OCI-LY1 (cell line): ENCODE measurements at regions not wholly inside any gene's neighbourhood (a gene's known extent, or its start where the extent isn't known, plus 50 kb on each side); places are given as distances from the start of the nearest gene placed in this dataset.

Experiments used
- CTCF ChIP-seq: fragments of 200-600 bp; sonication (generic), shearing (Covaris generic); IDR thresholded peaks from 2 replicates; pipeline ENCODE4 v1.5.1; 2017; ENCODE audit warnings: mild to moderate bottlenecking, antibody characterized with exemption, low read length, moderate library complexity, mixed read lengths
- EZH2 ChIP-seq: fragments of 200-600 bp; sonication (generic), shearing (Covaris generic); IDR thresholded peaks from 2 replicates; pipeline ENCODE4 v1.8.0; 2017; ENCODE audit warnings: borderline replicate concordance, mixed run types, mild to moderate bottlenecking, antibody characterized with exemption, low read length, moderate library complexity, mixed read lengths

DNA sequence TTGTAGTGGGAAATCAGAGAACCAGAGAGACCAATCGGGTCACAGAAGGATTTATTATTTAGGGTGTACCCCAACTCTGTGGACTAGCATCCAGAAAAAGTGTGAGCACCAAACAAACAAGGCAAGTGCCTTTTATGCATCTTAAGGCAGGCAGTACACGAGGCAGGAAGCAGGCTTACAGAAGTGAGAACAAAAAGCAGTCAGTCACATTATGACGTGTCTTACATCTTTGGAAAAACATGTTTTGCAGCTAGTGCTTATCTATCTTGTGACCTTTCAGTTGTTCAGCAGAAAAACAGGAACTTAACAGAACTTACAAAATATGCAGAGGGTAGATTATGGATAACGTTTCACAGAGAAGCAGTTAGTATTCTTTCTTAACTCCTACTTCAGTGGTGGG lies 270.9 kb upstream of the RBMY1B start:
- TF ChIP-seq CTCF = no peak
- TF ChIP-seq EZH2 = no peak
